Activated naive CD4-positive, alpha-beta T cell treated with anti-CD3 and anti-CD28 coated beads, Interleukin-2, amount 10 ng/mL, durations not matched to agents 7 days and 5 days (primary cell): ENCODE measurements at regions not wholly inside any gene's neighbourhood (a gene's known extent, or its start where the extent isn't known, plus 50 kb on each side); places are given as distances from the start of the nearest gene placed in this dataset.

Experiments
- CTCF ChIA-PET: fragments of 350-600 bp; sonication (Branson Sonifier 250); formaldehyde crosslinking; loops from one replicate; lab custom pipeline; 2021; ENCODE audit warnings: antibody characterized with exemption; lab: Charles Lee
- DNase-seq: peaks from one replicate; pipeline ENCODE4 v3.0.0-alpha.2; 2020
- H3K27ac Mint-ChIP-seq: one replicate; pipeline ENCODE4 v1.8.0; 2021; ENCODE audit warnings: mild to moderate bottlenecking, moderate library complexity, mixed read lengths
- H3K27me3 Mint-ChIP-seq: one replicate; pipeline ENCODE4 v1.8.0; 2021; ENCODE audit warnings: mild to moderate bottlenecking, mixed read lengths
- H3K36me3 Mint-ChIP-seq: one replicate; pipeline ENCODE4 v1.8.0; 2021; ENCODE audit warnings: mixed read lengths
- H3K4me1 Mint-ChIP-seq: one replicate; pipeline ENCODE4 v1.8.0; 2021; ENCODE audit warnings: mixed read lengths
- H3K4me3 Mint-ChIP-seq: one replicate; pipeline ENCODE4 v1.8.0; 2021; ENCODE audit warnings: mild to moderate bottlenecking, moderate library complexity, mixed read lengths
- H3K9me3 Mint-ChIP-seq: one replicate; pipeline ENCODE4 v1.8.0; 2021; ENCODE audit warnings: mixed read lengths

DNA sequence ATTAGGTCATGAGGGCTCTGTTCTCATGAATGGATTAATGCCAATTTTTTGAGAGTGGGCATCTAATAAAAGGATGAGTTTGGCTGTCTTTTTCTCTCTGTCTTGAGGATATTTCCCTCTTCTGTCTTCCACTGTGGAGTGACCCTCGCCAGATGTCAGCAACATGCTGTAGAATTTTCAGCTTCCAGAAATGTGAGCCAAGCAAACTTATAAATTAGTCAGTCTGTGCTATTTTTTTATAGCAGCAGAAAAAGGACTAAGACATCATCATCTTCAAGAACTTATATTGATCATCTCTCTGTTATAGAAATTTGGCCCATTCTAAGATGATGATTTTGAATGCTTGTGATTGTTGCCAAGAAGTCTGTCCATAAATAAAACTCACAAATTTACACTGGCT, 431.4 kb downstream of the FGF9 start:
- DNase-seq, result no peak
- Mint-ChIP-seq H3K4me1 (peaks cover 10% of the 10 kb centered on the region), H3K36me3 (no peaks in the 10 kb centered on the region), H3K9me3 (peaks cover 3% of the 10 kb centered on the region), H3K27ac (no peak overlapping the region), H3K27me3 (no peaks in the 10 kb centered on the region), H3K4me3 (no peak overlapping the region)
- CTCF ChIA-PET, result no interaction called here

DNA sequence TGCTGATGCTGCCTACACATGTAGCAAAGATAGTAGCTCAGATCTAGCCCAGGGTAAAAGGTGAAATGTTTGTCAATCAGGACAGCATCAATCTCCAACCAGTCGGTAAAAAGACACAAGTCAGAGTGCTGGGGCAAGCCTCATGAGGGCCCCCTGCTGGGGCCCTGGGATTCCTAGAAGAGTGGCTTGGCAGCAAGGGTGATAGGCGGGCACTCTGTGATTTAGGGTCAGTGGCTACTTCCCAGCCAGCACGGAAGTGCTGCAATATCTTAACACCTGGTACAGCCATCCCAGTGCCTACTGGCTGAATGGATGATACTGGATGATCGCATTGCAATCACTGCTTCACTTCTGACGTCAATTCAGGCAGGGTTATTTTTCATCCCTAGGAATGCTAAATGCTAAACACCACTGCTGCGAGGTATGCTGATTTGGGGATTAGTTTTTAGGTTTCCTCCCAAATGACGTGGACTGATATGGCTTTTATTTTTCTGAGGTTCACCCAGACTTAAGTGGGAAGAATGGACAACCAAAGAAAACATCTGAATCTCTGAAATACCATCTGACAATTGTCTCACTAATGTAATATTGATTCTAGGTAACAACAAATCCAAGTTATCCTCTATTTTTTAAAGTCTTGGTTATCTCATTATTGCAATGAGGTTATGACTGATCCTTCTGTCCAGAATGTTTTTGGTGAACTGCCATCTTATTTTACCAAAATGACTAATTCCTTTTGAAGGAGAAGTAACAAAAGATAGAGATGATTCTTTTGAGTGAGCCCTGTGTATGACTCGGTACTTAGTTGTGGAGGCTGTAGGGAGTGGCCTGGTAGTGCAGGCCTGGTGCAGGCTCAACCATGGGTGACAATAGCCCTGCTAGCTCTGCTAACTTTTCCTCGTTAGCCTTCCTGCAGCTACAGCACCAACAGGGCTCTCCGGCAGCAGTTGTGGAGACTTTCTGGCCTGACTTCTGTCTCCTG, 432.5 kb downstream of the FGF9 start:
- CTCF ChIA-PET, result no interaction called here
- Mint-ChIP-seq H3K36me3 (no peaks in the 10 kb centered on the region), H3K4me3 (no peak overlapping the region), H3K27me3 (no peaks in the 10 kb centered on the region), H3K4me1 (peaks cover 21% of the 10 kb centered on the region), H3K27ac (no peak overlapping the region), H3K9me3 (peaks cover 3% of the 10 kb centered on the region)
- no peak for DNase-seq

DNA sequence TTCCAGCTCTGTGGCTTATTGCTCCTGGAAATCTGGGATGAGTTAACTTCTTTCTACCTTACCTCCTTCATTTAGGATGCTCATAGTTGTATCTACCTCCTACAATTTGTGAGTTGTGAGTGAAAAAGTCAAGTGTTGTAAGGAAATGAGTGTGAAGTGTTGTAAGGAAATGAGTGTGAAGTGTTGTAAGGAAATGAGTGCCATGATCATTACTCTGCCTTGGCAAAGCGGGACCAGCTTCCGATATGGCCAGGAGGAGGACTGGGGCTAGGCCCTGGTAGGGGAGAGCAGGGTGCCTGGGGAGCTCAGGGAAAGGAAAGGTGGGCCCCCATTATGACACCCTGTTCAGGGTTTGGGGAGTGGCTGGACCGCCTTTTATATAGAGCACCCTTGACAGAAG, 435.2 kb downstream of the FGF9 start:
- DNase-seq, result no peak
- peaks cover 26% of the 10 kb centered on the region for H3K4me1 Mint-ChIP-seq
- no peak overlapping the region for H3K27ac Mint-ChIP-seq
- CTCF ChIA-PET, result no interaction called here
- H3K4me3 Mint-ChIP-seq, result no peak overlapping the region
- H3K27me3 Mint-ChIP-seq, result no peaks in the 10 kb centered on the region
- H3K36me3 Mint-ChIP-seq, result no peaks in the 10 kb centered on the region
- peaks cover 3% of the 10 kb centered on the region for H3K9me3 Mint-ChIP-seq

DNA sequence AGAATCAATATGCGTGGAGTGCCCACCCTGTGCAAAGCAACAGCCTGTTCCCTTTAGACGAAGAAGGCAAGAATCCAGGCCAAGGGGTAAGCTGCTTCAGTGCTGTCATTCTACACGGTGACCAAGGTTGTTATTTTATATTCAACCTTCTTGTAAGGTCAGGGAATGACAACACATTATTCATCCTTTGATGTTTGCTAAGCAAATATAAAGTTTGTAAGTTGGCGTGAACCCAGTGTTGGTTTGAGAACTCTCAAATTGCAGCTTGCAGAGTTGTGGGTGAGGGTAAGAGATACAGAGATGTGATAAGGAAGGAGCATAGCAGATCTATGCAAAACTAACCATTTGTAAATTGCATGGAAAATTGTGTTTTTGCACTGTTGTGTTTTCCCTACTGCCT, 436.7 kb downstream of the FGF9 start:
- H3K27me3 Mint-ChIP-seq, result no peaks in the 10 kb centered on the region
- peaks cover 3% of the 10 kb centered on the region for H3K9me3 Mint-ChIP-seq
- CTCF ChIA-PET, result no interaction called here
- peaks cover 34% of the 10 kb centered on the region for H3K4me1 Mint-ChIP-seq
- no peak overlapping the region for H3K4me3 Mint-ChIP-seq
- no peak for DNase-seq
- H3K36me3 Mint-ChIP-seq, result no peaks in the 10 kb centered on the region
- no peak overlapping the region for H3K27ac Mint-ChIP-seq

DNA sequence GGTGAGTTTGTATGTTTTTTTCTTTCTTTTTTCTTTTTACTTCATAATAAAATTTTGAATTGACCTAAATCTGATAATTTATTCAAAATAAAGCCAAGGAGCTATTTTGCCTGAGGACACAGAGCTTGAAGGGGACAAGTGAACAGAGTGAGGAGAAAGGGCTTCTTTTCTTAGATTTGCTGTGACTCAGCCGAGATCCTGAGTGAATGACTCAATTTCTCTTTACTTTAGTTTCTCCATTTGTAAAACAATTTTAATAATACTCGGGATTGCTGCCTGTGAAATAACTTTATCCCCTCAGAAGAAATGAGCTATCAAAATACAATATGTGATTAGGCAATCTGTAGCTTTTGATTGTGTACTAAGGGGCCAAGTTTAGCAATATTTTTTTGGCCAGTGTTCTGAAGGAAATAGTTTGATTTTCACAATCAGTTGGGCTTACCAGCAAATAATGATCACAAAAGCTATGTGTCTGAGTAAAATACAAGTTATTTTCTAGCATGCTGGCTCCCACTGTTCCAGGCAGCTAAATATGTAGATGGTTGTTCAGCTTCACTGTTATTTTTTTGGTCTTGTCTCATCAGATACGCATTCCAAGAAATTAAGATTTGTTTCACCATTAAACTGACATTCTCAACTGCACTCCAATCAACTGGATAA, 437.5 kb downstream of the FGF9 start:
- Mint-ChIP-seq H3K36me3 (peaks cover 3% of the 10 kb centered on the region), H3K27ac (no peak overlapping the region), H3K27me3 (no peaks in the 10 kb centered on the region), H3K4me3 (no peak overlapping the region), H3K9me3 (peaks cover 5% of the 10 kb centered on the region), H3K4me1 (peaks cover 34% of the 10 kb centered on the region)
- CTCF ChIA-PET, result no interaction called here
- DNase-seq, result no peak

DNA sequence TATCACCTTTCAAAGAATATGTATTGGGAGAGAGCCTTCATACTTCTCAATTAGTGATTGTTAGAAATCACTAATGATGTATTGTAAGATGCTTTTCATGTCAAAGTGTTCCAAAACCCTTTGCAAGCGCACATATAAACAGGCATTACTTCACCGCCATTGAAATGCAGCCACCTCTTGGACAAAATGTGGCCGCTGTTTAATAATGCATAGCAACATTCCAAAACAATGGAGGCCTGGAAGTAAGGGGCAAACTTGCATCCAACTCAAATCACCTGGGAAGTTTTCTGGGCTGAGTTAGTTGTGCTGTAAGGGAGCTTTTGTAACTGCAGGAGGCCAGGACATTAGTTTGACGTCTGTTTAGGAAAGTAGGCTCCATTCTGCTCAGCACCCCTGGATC, 438.1 kb downstream of the FGF9 start:
- CTCF ChIA-PET, result no interaction called here
- DNase-seq, result no peak
- Mint-ChIP-seq H3K4me3 (no peak overlapping the region), H3K36me3 (peaks cover 5% of the 10 kb centered on the region), H3K27ac (no peak overlapping the region), H3K27me3 (no peaks in the 10 kb centered on the region), H3K9me3 (peaks cover 8% of the 10 kb centered on the region), H3K4me1 (peaks cover 40% of the 10 kb centered on the region)

DNA sequence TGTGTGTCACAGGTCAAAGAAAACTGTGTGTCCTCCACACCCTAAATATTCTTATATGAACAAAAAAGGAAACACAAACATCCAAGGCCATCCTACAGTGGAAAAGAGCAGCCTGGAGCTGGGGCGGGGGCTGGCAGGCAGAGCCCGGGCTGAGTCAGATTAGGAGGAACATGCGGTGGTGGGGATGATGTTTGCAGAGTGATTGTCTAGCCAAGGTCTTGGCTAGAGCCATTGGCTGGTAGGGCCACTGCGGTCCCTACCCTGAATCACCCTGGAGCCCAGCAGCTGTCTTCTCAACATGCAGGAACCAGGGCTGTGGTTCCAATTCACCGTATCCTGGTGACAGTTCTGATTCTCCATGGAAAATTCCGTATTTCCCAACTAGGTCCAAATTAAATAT, 439.5 kb downstream of the FGF9 start:
- CTCF ChIA-PET, result no interaction called here
- no peak for DNase-seq
- H3K27me3 Mint-ChIP-seq, result no peaks in the 10 kb centered on the region
- H3K4me3 Mint-ChIP-seq, result no peak overlapping the region
- no peak overlapping the region for H3K27ac Mint-ChIP-seq
- H3K4me1 Mint-ChIP-seq, result peaks cover 52% of the 10 kb centered on the region
- H3K36me3 Mint-ChIP-seq, result peaks cover 6% of the 10 kb centered on the region
- H3K9me3 Mint-ChIP-seq, result peaks cover 6% of the 10 kb centered on the region

DNA sequence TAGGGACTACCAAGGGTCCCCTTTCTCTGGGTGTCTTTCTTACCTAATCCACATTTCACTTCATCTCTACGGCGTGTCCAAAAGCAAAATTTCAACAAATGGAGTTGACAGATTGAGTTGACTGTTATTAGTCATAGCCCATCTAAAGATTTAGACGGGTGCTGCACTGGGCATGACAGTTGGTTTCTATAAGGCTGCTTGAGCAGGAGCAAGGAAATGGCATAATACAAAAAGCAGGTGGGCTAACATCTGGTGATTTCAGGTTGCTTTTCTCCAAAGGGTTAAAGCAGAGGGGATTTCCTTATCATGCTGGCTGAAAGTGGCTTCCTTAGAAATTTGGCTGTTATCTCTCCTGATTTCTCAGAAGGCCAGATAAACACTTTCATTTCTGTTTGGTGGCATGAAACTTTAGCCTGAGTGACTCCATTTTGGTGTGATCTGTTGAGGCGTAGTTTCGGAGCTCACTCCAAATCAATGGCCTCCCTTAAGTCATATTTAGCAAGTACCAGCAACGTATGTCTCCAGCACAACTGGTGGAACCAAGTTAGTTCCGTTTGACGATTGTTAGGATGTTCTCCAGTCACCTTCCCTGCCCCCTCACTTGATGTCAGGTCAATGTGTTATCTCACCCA, 440.4 kb downstream of the FGF9 start:
- Mint-ChIP-seq H3K4me3 (no peak overlapping the region), H3K36me3 (peaks cover 6% of the 10 kb centered on the region), H3K4me1 (peaks cover 54% of the 10 kb centered on the region), H3K27ac (no peak overlapping the region), H3K27me3 (no peaks in the 10 kb centered on the region), H3K9me3 (peaks cover 8% of the 10 kb centered on the region)
- DNase-seq, result no peak
- CTCF ChIA-PET, result no interaction called here

DNA sequence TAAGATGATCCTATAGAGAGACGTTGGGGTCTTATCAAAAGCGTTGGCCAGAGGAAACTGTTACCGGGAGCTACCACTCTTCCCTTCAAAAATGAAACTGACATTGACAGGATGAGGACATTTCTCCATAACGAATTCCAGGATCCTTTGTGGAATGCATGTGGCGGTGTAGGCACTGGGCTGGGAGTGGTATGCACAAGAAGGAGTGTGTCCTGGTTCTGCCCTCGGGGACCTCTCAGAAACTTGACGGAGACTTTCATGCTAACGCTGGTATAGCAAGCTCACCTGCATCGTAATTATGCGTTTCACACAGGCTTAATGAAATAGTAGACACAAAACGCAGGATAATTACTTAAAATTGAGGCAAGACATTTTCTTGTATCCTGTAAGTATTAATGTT, 441.1 kb downstream of the FGF9 start:
- H3K27me3 Mint-ChIP-seq, result no peaks in the 10 kb centered on the region
- H3K9me3 Mint-ChIP-seq, result peaks cover 7% of the 10 kb centered on the region
- no peak for DNase-seq
- H3K4me3 Mint-ChIP-seq, result no peak overlapping the region
- peaks cover 49% of the 10 kb centered on the region for H3K4me1 Mint-ChIP-seq
- no peak overlapping the region for H3K27ac Mint-ChIP-seq
- peaks cover 6% of the 10 kb centered on the region for H3K36me3 Mint-ChIP-seq
- CTCF ChIA-PET, result no interaction called here

DNA sequence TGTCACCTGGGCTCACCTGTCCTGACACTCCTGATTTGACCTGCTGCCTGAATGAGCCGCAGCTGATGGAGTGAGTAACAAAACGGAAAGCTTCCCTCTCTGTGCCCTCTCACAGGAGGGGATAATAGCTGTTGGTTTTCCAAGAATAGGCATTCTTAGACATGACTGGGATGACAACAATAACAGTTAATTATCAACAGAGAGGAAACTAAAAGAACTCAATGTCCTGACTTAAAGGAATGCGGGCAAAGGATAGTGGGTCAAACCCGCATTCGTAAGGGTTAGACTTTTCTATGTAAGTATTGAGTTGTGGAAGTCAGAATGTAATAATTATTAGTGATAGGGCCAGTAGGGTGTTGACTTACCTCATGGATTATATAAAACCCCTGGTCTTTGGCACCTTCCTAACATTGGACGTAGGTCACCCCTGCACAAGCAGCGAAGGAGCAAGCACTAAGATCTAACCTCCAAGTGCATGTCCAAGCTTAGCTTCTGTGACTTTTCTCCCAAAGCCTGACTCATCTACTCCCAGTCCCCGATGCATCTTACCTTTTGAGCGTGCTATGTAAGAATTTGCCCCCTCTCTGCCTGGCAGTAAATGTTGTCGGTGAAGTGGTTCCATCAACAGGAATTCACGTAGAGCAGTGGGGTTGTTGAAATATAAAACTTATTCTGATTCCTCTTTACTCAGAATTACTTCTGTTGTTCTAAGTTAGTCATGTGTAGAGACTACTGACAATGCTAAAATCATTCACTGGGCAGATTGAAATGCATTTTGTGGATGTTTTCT, 442.3 kb downstream of the FGF9 start:
- H3K9me3 Mint-ChIP-seq, result peaks cover 6% of the 10 kb centered on the region
- H3K27ac Mint-ChIP-seq, result no peak overlapping the region
- no peak overlapping the region for H3K4me3 Mint-ChIP-seq
- DNase-seq, result no peak
- H3K36me3 Mint-ChIP-seq, result peaks cover 6% of the 10 kb centered on the region
- CTCF ChIA-PET, result no interaction called here
- H3K4me1 Mint-ChIP-seq, result peaks cover 38% of the 10 kb centered on the region
- H3K27me3 Mint-ChIP-seq, result no peaks in the 10 kb centered on the region

DNA sequence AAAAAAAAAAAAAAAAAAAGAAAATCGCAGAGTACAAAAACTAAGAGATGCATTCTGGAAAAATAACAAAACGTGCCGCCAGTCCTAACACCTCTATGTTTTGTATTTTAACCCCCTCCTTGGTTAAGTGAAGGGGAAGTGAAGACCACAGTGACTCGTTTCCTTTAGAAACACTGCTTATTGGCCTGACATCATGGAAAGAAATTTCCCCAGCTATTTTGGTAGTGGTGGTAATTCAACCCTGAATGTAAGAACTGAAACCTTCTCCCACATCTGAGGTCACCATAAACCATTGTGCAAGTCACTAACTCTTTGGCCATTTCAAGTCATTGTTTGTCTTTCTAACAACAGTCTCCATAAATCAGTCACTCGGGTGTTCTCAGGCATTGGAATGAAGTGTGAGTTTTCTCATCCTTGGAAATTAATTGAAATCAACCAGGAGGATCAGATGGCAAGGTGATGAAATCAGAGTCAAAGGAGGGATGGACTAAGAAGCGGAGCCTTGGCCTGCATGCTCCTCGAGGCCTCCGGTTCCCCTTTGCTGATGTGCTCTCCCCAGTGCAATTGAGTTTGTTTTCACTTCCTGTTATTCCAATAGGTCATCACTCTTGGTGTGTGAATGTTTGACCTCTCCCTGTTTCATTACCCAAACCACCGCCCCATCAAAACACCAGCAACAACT, 443.9 kb downstream of the FGF9 start:
- no peak overlapping the region for H3K4me3 Mint-ChIP-seq
- DNase-seq, result peak; percentile 31
- no peaks in the 10 kb centered on the region for H3K27me3 Mint-ChIP-seq
- CTCF ChIA-PET, result interaction anchor here (0.8 kb wide), 1 partner anchor 53 kb away, joined by 4 read pairs; no protein-coding TSS in a partner anchor
- peaks cover 35% of the 10 kb centered on the region for H3K4me1 Mint-ChIP-seq
- peak overlapping the region; percentile 84 for H3K27ac Mint-ChIP-seq
- H3K9me3 Mint-ChIP-seq, result peaks cover 6% of the 10 kb centered on the region
- peaks cover 6% of the 10 kb centered on the region for H3K36me3 Mint-ChIP-seq

DNA sequence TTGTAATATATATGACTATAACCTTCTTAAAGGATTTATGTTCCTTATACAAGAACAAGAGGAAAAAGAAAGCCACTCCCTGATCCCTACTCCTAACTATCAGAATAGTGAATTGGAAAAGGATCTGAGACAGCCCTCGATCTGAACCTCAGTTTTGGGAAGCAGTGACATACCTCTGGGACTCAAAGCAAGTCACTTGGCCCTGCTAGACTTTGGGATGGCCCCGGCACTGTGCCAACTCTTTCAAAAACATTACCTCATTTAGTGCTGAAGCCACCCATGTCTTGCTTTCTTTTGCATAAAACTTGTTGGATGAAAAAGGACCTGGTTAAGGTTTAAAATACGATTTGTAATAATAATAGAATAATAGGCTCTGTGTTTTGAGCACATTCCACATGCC, 447.3 kb downstream of the FGF9 start:
- Mint-ChIP-seq H3K4me3 (no peak overlapping the region), H3K9me3 (peaks cover 7% of the 10 kb centered on the region), H3K36me3 (peaks cover 5% of the 10 kb centered on the region), H3K27me3 (no peaks in the 10 kb centered on the region), H3K27ac (no peak overlapping the region), H3K4me1 (peaks cover 24% of the 10 kb centered on the region)
- CTCF ChIA-PET, result no interaction called here
- DNase-seq, result no peak

DNA sequence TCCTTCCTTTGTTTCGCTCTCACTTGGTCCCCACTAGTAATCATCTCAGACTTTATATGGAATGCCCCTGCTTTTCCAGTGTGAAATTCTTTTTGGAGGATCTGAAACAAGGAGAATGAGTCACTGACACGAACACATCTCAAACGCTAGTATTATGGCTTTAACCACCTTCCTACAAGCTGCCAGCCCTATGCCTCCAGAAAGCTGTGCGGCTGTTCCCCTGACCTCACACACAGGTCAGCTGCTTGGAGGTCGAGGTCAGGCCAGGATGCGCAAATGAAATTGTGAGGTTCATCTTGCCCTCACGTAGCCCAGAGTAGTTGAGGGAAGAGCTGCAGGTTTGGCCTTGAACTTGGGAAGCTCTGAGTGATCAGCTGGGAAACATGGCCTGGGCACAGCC, 449.8 kb downstream of the FGF9 start:
- H3K27ac Mint-ChIP-seq, result no peak overlapping the region

More for the DNA sequence above, 449.8 kb downstream of the FGF9 start:
- DNase-seq, result no peak
- Mint-ChIP-seq H3K4me1 (peaks cover 2% of the 10 kb centered on the region), H3K4me3 (no peak overlapping the region), H3K36me3 (no peaks in the 10 kb centered on the region), H3K9me3 (peaks cover 1% of the 10 kb centered on the region), H3K27me3 (no peaks in the 10 kb centered on the region)
- CTCF ChIA-PET, result no interaction called here
